Ishikawa (cell line): ENCODE measurements at regions not wholly inside any gene's neighbourhood (a gene's known extent, or its start where the extent isn't known, plus 50 kb on each side); places are given as distances from the start of the nearest gene placed in this dataset.

ENCODE experiments used
- CEBPB ChIP-seq: IDR thresholded peaks from 2 replicates; pipeline ENCODE4 v1.6.1; 2012
- CREB1 ChIP-seq: IDR thresholded peaks from 2 replicates; pipeline ENCODE4 v1.6.1; 2012; ENCODE audit warnings: low read depth
- EGR1 ChIP-seq: IDR thresholded peaks from 2 replicates; pipeline ENCODE4 v1.6.1; 2012
- EP300 ChIP-seq: IDR thresholded peaks from 2 replicates; pipeline ENCODE4 v1.6.1; 2012; ENCODE audit warnings: borderline replicate concordance
- FOXM1 ChIP-seq: IDR thresholded peaks from 2 replicates; pipeline ENCODE4 v1.6.1; 2012; ENCODE audit warnings: low read depth, borderline replicate concordance
- NFIC ChIP-seq: IDR thresholded peaks from 2 replicates; pipeline ENCODE4 v1.6.1; 2012
- RAD21 ChIP-seq: IDR thresholded peaks from 2 replicates; pipeline ENCODE4 v1.6.1; 2012; ENCODE audit warnings: low read depth
- REST ChIP-seq: IDR thresholded peaks from 2 replicates; pipeline ENCODE4 v1.6.1; 2012; ENCODE audit warnings: low read depth, mild to moderate bottlenecking
- TAF1 ChIP-seq: IDR thresholded peaks from 2 replicates; pipeline ENCODE4 v1.6.1; 2012; ENCODE audit warnings: low read depth, mild to moderate bottlenecking
- TCF12 ChIP-seq: IDR thresholded peaks from 2 replicates; pipeline ENCODE4 v1.6.1; 2012; ENCODE audit warnings: low read depth
- TEAD4 ChIP-seq: IDR thresholded peaks from 2 replicates; pipeline ENCODE4 v1.6.1; 2012
- USF1 ChIP-seq: IDR thresholded peaks from 2 replicates; pipeline ENCODE4 v1.6.1; 2012
- YY1 ChIP-seq: IDR thresholded peaks from 2 replicates; pipeline ENCODE4 v1.6.1; 2012; ENCODE audit warnings: low read depth
- ZBTB7A ChIP-seq: IDR thresholded peaks from 2 replicates; pipeline ENCODE4 v1.6.1; 2012; ENCODE audit warnings: low read depth
- TF ChIP-seq, protein P1 (sequence below): IDR thresholded peaks from 2 replicates; pipeline ENCODE4 v1.6.1; 2012

DNA sequence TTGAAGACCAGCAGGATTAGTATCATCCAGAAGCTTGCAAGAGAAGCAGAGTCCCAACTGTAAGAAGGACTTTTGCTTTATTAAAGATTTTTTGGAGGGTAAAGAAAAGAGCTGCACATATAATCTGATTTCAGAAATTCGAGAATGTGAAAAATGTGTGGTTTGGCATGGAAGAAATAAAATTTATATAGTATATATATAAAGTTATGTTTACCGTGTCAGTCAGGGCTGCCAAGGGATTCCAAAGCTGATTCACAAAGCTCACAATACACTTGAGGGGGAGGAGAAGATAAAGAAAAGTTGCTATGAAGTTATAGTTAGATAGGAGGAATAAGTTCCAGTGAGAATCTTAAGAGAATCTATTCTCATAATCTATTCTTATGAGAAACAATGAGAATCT, 231.8 kb upstream of the CACNA2D1 start:
- TF ChIP-seq TEAD4 (no peak), TCF12 (no peak), CREB1 (no peak), ZBTB7A (no peak), EP300 (no peak), EGR1 (no peak)
- TF ChIP-seq, protein P1, sequence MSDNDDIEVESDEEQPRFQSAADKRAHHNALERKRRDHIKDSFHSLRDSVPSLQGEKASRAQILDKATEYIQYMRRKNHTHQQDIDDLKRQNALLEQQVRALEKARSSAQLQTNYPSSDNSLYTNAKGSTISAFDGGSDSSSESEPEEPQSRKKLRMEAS, result no peak

GRCh38 chr7:82674268-82674667, 230.7 kb upstream of the CACNA2D1 start:
- TF ChIP-seq TAF1 (no peak), YY1 (no peak), USF1 (no peak), TEAD4 (no peak), EP300 (no peak), RAD21 (no peak), REST (no peak), TCF12 (no peak), NFIC (no peak), CREB1 (no peak), CEBPB (no peak), ZBTB7A (no peak), EGR1 (no peak), FOXM1 (no peak)
- TF ChIP-seq, protein P1, result no peak

DNA sequence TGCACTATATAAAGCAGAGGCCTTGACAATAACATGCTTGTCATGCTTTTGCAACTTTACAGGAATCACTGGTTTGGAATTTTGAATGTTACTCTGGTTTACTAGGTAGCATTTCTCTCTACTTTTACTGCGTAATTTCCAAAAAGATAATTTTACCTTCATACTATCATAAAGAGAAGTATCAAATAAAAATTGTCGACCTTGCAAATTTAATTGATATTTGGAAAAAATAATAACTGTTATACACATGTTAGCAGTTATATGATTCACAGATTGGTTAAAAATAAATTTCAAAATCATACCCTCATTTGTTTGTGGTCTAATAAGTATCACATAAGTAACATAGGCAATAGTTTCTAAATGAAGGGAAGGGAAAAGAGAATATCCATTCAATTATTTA, 228.5 kb upstream of the CACNA2D1 start:
- TF ChIP-seq REST (no peak), FOXM1 (no peak), TCF12 (no peak), CREB1 (no peak), TAF1 (no peak), RAD21 (no peak), YY1 (no peak), TEAD4 (no peak), ZBTB7A (no peak), USF1 (no peak), CEBPB (no peak), NFIC (no peak), EGR1 (no peak), EP300 (no peak)
- TF ChIP-seq, protein P1, result no peak

DNA sequence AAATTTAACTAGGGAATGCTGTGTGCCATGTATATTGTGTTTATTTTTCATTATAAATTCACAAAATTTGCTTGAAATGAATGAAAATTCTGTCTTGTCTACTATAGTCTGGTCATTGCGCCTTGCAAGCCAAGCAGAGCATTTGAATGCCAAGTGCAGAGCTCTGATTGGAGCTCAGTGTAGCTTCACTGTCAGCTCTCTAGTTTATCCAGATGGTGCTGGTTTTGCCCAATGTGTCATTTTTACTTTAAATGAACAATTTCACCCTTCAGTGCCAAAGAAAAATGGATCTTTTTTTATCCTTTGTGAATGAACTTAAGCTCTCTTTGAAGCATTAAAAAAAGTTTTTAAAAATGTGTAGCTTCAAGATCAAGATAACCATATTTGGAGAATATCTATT, 225.6 kb upstream of the CACNA2D1 start:
- no peak for TF ChIP-seq TAF1
- TF ChIP-seq CEBPB, result no peak

GRCh38 chr7:82668676-82669075, 225.1 kb upstream of the CACNA2D1 start:
- TF ChIP-seq, protein P1, result no peak

GRCh38 chr7:82665966-82666507, 222.5 kb upstream of the CACNA2D1 start:
- no peak for TF ChIP-seq TEAD4
- no peak for TF ChIP-seq TAF1
- TF ChIP-seq EP300, result no peak
- no peak for TF ChIP-seq RAD21
- TF ChIP-seq YY1, result no peak
- TF ChIP-seq EGR1, result no peak
- TF ChIP-seq, protein P1, result no peak
- no peak for TF ChIP-seq NFIC
- TF ChIP-seq TCF12, result no peak
- TF ChIP-seq USF1, result no peak
- no peak for TF ChIP-seq REST
- TF ChIP-seq CEBPB, result no peak
- no peak for TF ChIP-seq CREB1
- TF ChIP-seq ZBTB7A, result no peak
- TF ChIP-seq FOXM1, result no peak
